Stimulated activated naive CD8-positive, alpha-beta T cell treated with anti-CD3 and anti-CD28 coated beads, Interleukin-15, amount 100 ng/mL, for 72 hours (primary cell): ENCODE measurements at regions not wholly inside any gene's neighbourhood (a gene's known extent, or its start where the extent isn't known, plus 50 kb on each side); places are given as distances from the start of the nearest gene placed in this dataset.

Source experiments
- ATAC-seq: fragments of 150-1000 bp; cut with Tn5 transposase; 2 replicates; pipeline ENCODE4 v1.10.0; 2021; ENCODE audit warnings: mild to moderate bottlenecking, moderate library complexity
- DNase-seq, 2 donors: peaks; one replicate each; pipeline ENCODE4 v3.0.0; 2021 to 2022
- H3K27ac Mint-ChIP-seq, 2 donors: one replicate each; pipeline ENCODE4 v1.8.0; 2022; ENCODE audit warnings: mild to moderate bottlenecking in 2 of 2, mixed read lengths in 2 of 2, moderate library complexity in 2 of 2
- H3K27me3 Mint-ChIP-seq: one replicate; pipeline ENCODE4 v1.8.0; 2022; ENCODE audit warnings: mixed read lengths
- H3K4me1 Mint-ChIP-seq: one replicate; pipeline ENCODE4 v1.8.0; 2022; ENCODE audit warnings: mild to moderate bottlenecking, mixed read lengths
- H3K4me3 Mint-ChIP-seq, 2 donors: one replicate each; pipeline ENCODE4 v1.8.0; 2022; ENCODE audit warnings: mild to moderate bottlenecking in 2 of 2, mixed read lengths in 2 of 2, moderate library complexity in 1 of 2
- H3K9me3 Mint-ChIP-seq, 2 donors: one replicate each; pipeline ENCODE4 v1.8.0; 2022; ENCODE audit warnings: mixed read lengths in 2 of 2

DNA sequence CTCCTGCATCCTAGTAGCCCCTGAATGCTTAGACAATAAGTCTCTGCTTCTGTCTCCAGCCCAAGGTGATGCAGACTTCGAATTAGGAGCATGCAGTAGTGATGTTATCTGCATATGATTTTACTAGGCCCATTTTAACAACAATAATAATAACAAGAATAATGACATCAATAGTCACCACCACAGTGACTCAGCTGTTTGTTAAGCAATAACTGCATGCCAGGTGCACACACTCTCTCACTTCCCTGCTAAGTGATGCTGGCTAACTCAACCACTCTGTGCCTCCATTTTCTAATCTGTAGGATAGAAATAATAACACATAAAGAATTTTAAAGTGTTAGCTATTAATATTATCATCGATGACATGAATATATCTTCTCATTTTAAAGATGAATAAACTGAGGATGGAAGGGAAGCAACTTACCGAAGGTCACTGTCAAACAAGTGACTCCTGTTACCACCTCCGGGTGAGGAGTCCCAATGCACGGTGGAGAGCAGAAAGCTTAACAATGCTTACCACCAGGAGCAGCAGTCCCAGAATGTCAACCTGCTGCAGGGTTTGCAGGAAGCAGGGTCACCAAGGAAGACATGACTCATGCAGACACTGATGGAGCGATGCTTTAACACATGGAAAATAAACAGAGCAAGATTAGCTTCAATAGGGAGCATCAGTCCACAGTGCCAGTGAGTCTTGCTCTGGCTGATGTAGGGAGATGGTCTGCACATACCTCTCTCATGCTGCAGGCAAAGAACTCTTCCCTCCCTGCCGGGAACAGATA, 290.2 kb downstream of the SPATA17 start:
- Mint-ChIP-seq H3K27me3 (peaks cover 19% of the 10 kb centered on the region), H3K4me1 (no peaks in the 10 kb centered on the region), H3K9me3 (peaks cover 2 to 11% of the 10 kb centered on the region in 2 donors), H3K27ac (no peak overlapping the region), H3K4me3 (no peak overlapping the region)
- ATAC-seq (no peak), DNase-seq (no peak)

- H3K4me3 Mint-ChIP-seq, result no peak overlapping the region
Measured at GRCh38 chr1:217924924-217925323, 293.8 kb downstream of the SPATA17 start.

DNA sequence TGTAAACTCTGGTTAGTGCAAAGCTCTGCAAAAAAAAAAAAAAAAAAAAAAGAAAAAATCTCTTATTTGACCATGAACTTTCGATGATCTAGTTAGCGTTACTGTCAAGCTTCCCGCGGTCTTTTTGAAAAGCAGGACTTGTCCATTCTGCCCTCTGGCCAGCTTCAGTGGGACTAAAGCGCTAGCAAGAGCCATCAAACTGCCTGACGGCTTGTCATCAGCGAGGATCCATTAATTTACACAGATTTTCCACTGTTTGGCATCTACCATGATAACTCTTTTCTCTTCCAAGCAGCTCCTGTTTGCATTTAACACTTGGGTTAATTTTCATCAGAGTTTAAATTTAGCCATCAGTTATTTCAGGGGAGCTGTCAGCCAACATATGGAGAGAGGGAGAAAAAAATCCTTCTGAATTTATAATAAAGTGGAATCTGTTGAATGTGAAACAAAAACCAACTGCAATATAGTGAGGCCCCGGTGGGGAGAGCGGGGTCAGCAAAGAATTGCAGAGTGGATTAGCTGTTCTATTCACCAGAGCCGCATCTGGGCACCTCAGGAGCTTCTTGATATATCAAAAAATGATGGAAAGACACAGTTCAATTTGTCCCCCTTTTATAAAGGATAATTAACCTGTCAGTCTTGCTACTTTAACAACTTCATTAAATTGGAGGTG, 298.2 kb downstream of the SPATA17 start:
- no peak overlapping the region for H3K27ac Mint-ChIP-seq
- ATAC-seq, result no peak
- H3K4me1 Mint-ChIP-seq, result no peaks in the 10 kb centered on the region
- peaks cover 7 to 10% of the 10 kb centered on the region in 2 donors for H3K9me3 Mint-ChIP-seq
- H3K4me3 Mint-ChIP-seq, result no peak overlapping the region
- no peak for DNase-seq
- peaks cover 15% of the 10 kb centered on the region for H3K27me3 Mint-ChIP-seq

More at GRCh38 chr1:217924924-217925323, 293.8 kb downstream of the SPATA17 start:
- peaks cover 19% of the 10 kb centered on the region for H3K27me3 Mint-ChIP-seq
- DNase-seq (no peak), ATAC-seq (no peak)
- H3K9me3 Mint-ChIP-seq, result peaks cover 7 to 10% of the 10 kb centered on the region in 2 donors
- no peak overlapping the region for H3K27ac Mint-ChIP-seq
- H3K4me1 Mint-ChIP-seq, result no peaks in the 10 kb centered on the region

- H3K4me3 Mint-ChIP-seq, result no peak overlapping the region
- H3K9me3 Mint-ChIP-seq, result peaks cover 0 to 9% of the 10 kb centered on the region in 2 donors
- ATAC-seq, result no peak
- H3K27me3 Mint-ChIP-seq, result peaks cover 9% of the 10 kb centered on the region
- H3K4me1 Mint-ChIP-seq, result no peaks in the 10 kb centered on the region
- no peak overlapping the region for H3K27ac Mint-ChIP-seq
- DNase-seq, result no peak
Measured at GRCh38 chr1:217943361-217943760, 312.2 kb downstream of the SPATA17 start.

- no peaks in the 10 kb centered on the region for H3K4me1 Mint-ChIP-seq
- H3K27me3 Mint-ChIP-seq, result peaks cover 9% of the 10 kb centered on the region
- DNase-seq (no peak), ATAC-seq (no peak)
- no peak overlapping the region for H3K4me3 Mint-ChIP-seq
- no peak overlapping the region for H3K27ac Mint-ChIP-seq
- peaks cover 0 to 9% of the 10 kb centered on the region in 2 donors for H3K9me3 Mint-ChIP-seq
Measured at GRCh38 chr1:217944550-217944949, 313.4 kb downstream of the SPATA17 start.

DNA sequence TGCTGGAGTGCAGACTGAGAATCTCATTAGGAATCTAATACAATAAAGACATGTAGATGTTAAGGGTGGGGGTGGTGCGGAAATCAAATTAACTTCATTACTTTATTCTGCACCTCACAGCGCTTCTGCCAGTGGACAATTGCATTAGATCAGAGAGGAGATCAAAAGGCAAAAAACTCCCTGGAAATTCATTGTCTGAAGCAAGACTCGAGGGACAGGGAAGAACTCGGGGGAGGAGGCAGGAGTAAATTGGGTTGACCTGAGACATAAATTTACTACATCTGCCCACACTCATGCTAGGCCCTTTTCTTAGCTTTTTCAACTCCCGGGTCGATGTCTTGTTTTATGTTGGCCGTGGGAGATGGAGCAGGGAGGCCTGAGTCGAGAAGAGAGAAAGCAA, 315.4 kb downstream of the SPATA17 start:
- Mint-ChIP-seq H3K4me1 (no peaks in the 10 kb centered on the region), H3K27ac (peak overlapping the region in 1 of 2 donors; percentile 34), H3K27me3 (peaks cover 6% of the 10 kb centered on the region), H3K9me3 (peaks cover 0 to 4% of the 10 kb centered on the region in 2 donors), H3K4me3 (no peak overlapping the region)
- no peak for ATAC-seq
- DNase-seq, result no peak

DNA sequence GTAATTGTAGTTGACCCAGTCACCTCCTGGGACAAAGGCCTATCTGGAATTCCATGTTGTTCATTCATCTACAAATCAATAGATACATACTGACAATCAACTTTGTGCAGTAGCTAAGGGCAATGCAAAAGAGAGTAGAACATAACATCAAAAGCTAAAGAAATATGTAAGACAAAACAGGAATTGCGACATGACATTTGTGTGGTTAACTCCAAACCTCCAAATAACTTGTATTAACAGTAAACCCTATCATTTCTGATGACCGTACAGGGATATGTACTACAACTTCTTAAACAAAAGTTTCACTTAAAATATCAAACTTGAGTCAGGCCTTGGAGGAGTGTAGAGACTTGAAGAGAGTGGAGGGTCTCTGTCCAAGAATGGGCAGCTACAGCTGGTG, 317.6 kb downstream of the SPATA17 start:
- Mint-ChIP-seq H3K4me1 (no peaks in the 10 kb centered on the region), H3K27me3 (no peaks in the 10 kb centered on the region), H3K9me3 (no peaks in the 10 kb centered on the region), H3K4me3 (no peak overlapping the region), H3K27ac (no peak overlapping the region)
- DNase-seq (no peak), ATAC-seq (no peak)

- no peaks in the 10 kb centered on the region for H3K9me3 Mint-ChIP-seq
- no peak overlapping the region for H3K27ac Mint-ChIP-seq
- DNase-seq (no peak), ATAC-seq (no peak)
- H3K27me3 Mint-ChIP-seq, result no peaks in the 10 kb centered on the region
- H3K4me1 Mint-ChIP-seq, result no peaks in the 10 kb centered on the region
- no peak overlapping the region for H3K4me3 Mint-ChIP-seq
Measured at GRCh38 chr1:217953330-217953729, 322.2 kb downstream of the SPATA17 start.

DNA sequence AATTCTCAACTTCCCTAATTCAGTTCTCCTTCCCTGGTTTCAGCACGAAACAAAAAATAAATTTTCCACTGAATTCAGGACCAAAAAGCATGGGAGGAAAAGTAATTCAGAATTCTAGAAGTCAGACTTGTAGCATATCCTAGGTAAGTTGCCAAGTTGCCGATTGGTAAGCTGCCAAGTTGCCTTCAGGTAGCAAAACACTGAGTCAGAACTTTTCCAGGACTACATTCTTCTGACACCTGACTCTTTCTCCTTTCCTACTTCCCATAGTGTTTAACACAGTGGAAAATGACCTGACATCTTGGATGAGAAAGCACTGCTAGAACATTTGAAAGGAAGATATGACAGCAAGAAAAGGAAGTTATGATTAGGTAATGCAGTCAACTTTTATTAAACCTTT, 322.8 kb downstream of the SPATA17 start:
- ATAC-seq (no peak), DNase-seq (no peak)
- Mint-ChIP-seq H3K4me1 (no peaks in the 10 kb centered on the region), H3K9me3 (no peaks in the 10 kb centered on the region), H3K27ac (no peak overlapping the region), H3K4me3 (no peak overlapping the region), H3K27me3 (no peaks in the 10 kb centered on the region)

GRCh38 chr1:217955723-217956122, 324.6 kb downstream of the SPATA17 start:
- DNase-seq (no peak), ATAC-seq (no peak)
- H3K4me3 Mint-ChIP-seq, result no peak overlapping the region
- H3K4me1 Mint-ChIP-seq, result no peaks in the 10 kb centered on the region
- H3K27me3 Mint-ChIP-seq, result no peaks in the 10 kb centered on the region
- H3K9me3 Mint-ChIP-seq, result peaks cover 0 to 7% of the 10 kb centered on the region in 2 donors
- H3K27ac Mint-ChIP-seq, result no peak overlapping the region

DNA sequence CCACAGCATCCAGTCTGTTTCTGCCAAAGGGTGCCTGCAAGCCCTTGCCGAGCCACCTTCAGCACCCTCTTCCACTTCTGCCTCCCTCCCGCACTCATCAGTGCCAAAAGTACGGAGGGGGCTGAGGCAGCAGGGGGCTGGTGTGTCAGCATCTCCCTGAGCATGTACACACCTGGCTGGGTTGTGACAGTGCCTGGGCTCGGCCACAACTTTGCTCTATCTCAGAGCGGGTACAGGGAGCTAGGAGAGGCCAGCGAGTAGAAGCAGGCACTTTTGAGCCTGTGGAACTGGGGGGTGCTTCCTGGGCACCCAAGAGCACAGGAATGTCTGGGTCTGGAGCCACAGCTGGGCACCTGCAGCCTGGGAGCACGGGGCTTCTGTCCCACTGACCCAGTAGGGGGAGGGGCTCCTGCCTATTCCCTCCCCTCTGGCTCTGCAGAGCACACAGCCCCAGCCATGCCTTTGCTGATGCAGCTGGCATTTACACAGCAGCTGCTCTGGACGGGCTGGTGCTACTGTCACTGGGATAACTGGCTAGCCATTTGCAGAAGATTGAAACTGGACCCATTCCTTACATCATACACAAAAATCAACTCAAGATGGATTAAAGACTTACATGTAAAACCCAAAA, 319.8 kb upstream of the RRP15 start:
- Mint-ChIP-seq H3K27ac (no peak overlapping the region), H3K9me3 (no peaks in the 10 kb centered on the region), H3K27me3 (no peaks in the 10 kb centered on the region), H3K4me3 (no peak overlapping the region), H3K4me1 (no peaks in the 10 kb centered on the region)
- DNase-seq, result no peak
- peak; percentile 26 for ATAC-seq

- Mint-ChIP-seq H3K27me3 (no peaks in the 10 kb centered on the region), H3K4me1 (no peaks in the 10 kb centered on the region), H3K27ac (no peak overlapping the region), H3K9me3 (no peaks in the 10 kb centered on the region), H3K4me3 (no peak overlapping the region)
- DNase-seq (no peak), ATAC-seq (no peak)
Measured at GRCh38 chr1:217968085-217968484, 317.0 kb upstream of the RRP15 start.

DNA sequence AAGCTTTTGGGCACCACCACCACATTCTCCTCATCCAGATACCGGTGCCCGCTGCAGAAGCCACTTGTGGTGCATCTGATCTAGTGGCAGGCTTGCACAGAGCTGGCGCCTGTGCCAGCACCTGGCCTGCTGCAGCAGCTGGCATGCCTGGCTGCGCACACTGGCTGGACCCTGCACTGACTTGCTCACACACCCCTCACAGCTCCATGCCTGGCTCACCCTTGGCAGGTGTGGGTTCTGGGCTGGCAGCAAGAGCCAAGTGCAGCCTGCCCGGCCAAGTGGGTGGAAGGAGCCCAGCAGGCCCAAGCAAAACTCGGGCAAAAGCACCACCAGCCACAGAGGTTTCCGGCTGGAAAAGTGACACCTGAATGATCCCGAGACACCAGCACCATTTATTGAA, 315.7 kb upstream of the RRP15 start:
- H3K27ac Mint-ChIP-seq, result no peak overlapping the region
- H3K9me3 Mint-ChIP-seq, result no peaks in the 10 kb centered on the region
- H3K27me3 Mint-ChIP-seq, result no peaks in the 10 kb centered on the region
- DNase-seq (no peak), ATAC-seq (no peak)
- H3K4me1 Mint-ChIP-seq, result no peaks in the 10 kb centered on the region
- no peak overlapping the region for H3K4me3 Mint-ChIP-seq

DNA sequence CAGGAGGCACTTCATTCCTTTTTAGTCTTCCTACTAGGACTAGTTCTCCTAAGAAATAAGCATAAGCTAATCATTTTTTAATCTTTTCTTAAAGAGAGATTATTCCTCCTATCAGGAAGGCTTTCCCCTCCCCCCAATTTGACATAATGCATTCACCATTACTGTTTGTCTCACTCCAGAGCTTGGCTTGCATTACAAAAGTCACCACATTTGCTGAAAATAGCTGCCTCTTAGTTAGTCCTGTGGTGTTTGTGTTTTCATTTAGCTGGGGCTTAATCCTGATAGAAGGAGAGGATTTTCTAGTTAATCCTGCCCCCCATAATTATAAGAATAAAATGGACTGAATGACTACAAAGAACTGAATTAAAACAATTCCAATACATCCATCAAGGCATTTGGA, 307.1 kb upstream of the RRP15 start:
- Mint-ChIP-seq H3K4me1 (no peaks in the 10 kb centered on the region), H3K27me3 (no peaks in the 10 kb centered on the region), H3K9me3 (peaks cover 11 to 19% of the 10 kb centered on the region in 2 donors), H3K4me3 (no peak overlapping the region), H3K27ac (no peak overlapping the region)
- ATAC-seq, result no peak
- DNase-seq, result no peak

GRCh38 chr1:217981430-217981829, 303.7 kb upstream of the RRP15 start:
- DNase-seq (no peak), ATAC-seq (no peak)
- Mint-ChIP-seq H3K4me3 (no peak overlapping the region), H3K4me1 (no peaks in the 10 kb centered on the region), H3K27me3 (no peaks in the 10 kb centered on the region), H3K27ac (no peak overlapping the region), H3K9me3 (peaks cover 6 to 10% of the 10 kb centered on the region in 2 donors)
